ENCODE measurements at regions not wholly inside any gene's neighbourhood (a gene's known extent, or its start where the extent isn't known, plus 50 kb on each side); places are given as distances from the start of the nearest gene placed in this dataset.
A peak's percentile ranks its signal among the peaks of the same experiment; 100 is the strongest.

DNA sequence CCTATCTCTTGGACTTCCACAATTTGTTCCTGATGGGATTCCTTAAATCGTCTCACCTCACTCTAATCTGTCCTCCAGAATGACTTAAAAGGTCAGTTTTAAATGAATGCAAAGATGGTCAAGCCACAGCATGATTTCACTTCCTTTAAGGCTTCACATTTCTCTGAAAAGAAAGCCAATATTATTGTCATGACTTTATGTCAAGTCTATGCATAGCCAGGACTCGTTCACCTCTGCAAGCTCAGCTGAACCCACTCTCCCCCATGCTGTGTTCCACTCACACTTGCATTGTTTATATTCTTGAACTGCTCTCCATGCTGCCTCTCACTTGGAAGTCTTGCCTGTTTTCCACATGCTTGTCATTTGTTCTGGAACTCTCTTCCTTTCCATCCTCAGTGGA is 298.4 kb upstream of the MMADHC start:
- H3K36me3 Mint-ChIP-seq = no peaks in the 10 kb centered on the region
- no peaks in the 10 kb centered on the region for H3K4me1 Mint-ChIP-seq
- peaks cover 1 to 17% (median 5%) of the 10 kb centered on the region in 7 donors for H3K9me3 Mint-ChIP-seq
- H3K4me3 Mint-ChIP-seq = no peak overlapping the region
- H3K27me3 Mint-ChIP-seq = no peaks in the 10 kb centered on the region
- DNase-seq (no peak), ATAC-seq (ENCODE audit: low read depth in 2 of 2) (no peak)
- H3K27ac Mint-ChIP-seq = no peak overlapping the region

DNA sequence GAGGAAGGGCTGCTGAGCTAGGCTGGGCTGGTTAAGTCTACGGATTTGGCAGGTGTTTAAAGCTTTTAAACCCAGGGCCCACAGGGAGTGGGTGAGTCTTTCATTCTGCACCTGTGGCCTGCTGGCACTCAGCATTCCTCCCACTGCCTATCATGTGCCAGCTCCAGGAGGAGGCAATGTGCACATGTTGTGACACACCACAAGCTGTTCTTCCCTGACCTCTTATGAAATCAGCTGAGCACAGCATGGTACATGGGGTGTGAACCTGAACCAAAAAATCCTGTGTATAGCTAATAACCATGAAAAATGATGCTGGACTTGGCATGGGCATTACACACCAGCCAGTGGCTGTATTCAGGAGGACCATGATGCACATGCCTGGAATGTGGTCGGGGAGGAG is 297.9 kb upstream of the MMADHC start:
- H3K36me3 Mint-ChIP-seq = no peaks in the 10 kb centered on the region
- no peak for DNase-seq
- H3K4me1 Mint-ChIP-seq = no peaks in the 10 kb centered on the region
- no peaks in the 10 kb centered on the region for H3K27me3 Mint-ChIP-seq
- no peak for ATAC-seq (ENCODE audit: low read depth in 2 of 2)
- peak overlapping the region in 1 of 8 donors; percentile 48 for H3K4me3 Mint-ChIP-seq
- no peak overlapping the region for H3K27ac Mint-ChIP-seq
- H3K9me3 Mint-ChIP-seq = peaks cover 3 to 17% (median 5%) of the 10 kb centered on the region in 7 donors

DNA sequence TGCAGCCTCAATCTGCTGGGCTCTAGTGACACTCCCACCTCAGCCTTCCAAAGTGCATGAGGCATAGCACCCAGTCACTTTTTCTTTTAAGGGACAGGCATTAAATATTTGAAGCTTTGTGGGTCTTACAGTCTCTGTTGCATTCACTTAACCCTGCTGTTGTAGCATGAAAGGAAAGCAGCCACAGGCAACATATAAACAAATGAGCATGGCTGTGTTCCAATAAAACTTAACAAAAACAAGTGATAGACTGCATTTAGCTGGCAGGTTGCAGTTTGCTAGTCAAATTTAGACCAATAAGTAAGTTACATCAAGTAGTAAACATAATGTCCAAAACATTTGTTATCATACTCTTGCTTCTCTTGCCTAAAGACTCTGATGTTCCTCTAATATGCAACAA is 297.3 kb upstream of the MMADHC start:
- DNase-seq = no peak
- Mint-ChIP-seq H3K4me1 (no peaks in the 10 kb centered on the region), H3K9me3 (peaks cover 3 to 14% (median 5%) of the 10 kb centered on the region in 7 donors), H3K36me3 (no peaks in the 10 kb centered on the region), H3K27ac (no peak overlapping the region), H3K4me3 (no peak overlapping the region), H3K27me3 (no peaks in the 10 kb centered on the region)
- no peak for ATAC-seq (ENCODE audit: low read depth in 2 of 2)

DNA sequence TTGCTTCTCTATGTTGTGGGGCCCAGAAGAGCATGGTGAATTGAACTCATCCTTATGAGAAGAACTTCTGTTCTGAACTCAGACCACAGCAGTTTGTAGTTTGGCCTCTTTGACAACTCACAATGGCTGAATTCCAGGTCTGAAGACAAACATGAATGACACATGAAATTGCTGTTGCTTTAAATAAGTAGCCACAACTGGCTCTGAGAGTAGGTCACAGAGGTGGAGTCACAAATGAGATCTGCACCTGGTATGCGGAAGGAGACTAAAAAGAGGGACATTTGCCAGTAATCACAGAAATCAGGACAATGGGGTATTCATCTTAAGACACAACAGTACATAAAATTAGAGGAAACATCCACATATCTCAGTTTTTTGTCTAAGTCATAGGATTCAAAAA is 290.3 kb upstream of the MMADHC start:
- Mint-ChIP-seq H3K36me3 (no peaks in the 10 kb centered on the region), H3K9me3 (peaks cover 2 to 24% (median 4%) of the 10 kb centered on the region in 7 donors), H3K4me1 (no peaks in the 10 kb centered on the region), H3K27ac (no peak overlapping the region), H3K4me3 (no peak overlapping the region), H3K27me3 (no peaks in the 10 kb centered on the region)
- DNase-seq (no peak), ATAC-seq (ENCODE audit: low read depth in 2 of 2) (no peak)

DNA sequence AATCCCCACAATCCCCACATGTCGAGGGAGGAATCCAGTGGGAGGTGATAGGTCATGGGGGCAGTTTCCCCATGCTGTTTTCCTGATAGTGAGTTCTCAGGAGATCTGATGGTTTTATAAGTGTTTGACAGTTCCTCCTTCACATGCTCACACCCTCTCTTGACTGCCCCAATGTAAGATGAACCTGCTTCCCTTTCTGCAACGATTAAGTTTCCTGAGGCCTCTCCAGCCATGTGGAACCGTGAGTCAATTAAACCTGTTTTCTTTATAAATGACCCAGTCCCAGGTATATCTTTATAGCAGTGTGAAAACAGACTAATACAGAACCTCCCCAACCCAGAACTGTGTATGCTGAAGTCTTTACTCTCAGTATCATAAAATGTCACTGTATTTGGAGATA is 289.5 kb upstream of the MMADHC start:
- Mint-ChIP-seq H3K4me3 (no peak overlapping the region), H3K4me1 (no peaks in the 10 kb centered on the region), H3K27ac (no peak overlapping the region), H3K27me3 (no peaks in the 10 kb centered on the region), H3K9me3 (peaks cover 2 to 24% (median 4%) of the 10 kb centered on the region in 7 donors), H3K36me3 (no peaks in the 10 kb centered on the region)
- DNase-seq = no peak
- no peak for ATAC-seq (ENCODE audit: low read depth in 2 of 2)

DNA sequence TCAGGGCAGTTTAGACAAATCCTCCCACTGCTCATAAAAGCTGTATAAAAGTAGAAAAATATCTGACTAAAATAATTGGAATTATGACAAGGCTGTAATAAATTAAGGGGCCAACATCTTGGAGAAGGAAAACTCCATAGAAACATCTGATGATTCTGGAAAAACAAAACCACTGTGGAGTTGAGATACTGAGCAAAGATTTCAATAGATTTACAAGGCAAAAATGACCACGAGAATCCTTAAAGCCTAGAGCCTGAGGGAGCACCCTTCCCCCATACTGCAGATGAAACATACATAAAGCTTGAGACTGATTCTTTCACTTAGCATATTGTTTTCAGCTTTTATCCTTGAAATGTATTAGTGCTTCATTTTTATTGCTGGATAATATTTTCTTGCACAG is 286.4 kb upstream of the MMADHC start:
- H3K4me3 Mint-ChIP-seq = no peak overlapping the region
- no peaks in the 10 kb centered on the region for H3K36me3 Mint-ChIP-seq
- no peaks in the 10 kb centered on the region for H3K27me3 Mint-ChIP-seq
- H3K27ac Mint-ChIP-seq = no peak overlapping the region
- no peaks in the 10 kb centered on the region for H3K4me1 Mint-ChIP-seq
- no peak for ATAC-seq (ENCODE audit: low read depth in 2 of 2)
- H3K9me3 Mint-ChIP-seq = peaks cover 0 to 16% (median 5%) of the 10 kb centered on the region in 7 donors
- DNase-seq = no peak

DNA sequence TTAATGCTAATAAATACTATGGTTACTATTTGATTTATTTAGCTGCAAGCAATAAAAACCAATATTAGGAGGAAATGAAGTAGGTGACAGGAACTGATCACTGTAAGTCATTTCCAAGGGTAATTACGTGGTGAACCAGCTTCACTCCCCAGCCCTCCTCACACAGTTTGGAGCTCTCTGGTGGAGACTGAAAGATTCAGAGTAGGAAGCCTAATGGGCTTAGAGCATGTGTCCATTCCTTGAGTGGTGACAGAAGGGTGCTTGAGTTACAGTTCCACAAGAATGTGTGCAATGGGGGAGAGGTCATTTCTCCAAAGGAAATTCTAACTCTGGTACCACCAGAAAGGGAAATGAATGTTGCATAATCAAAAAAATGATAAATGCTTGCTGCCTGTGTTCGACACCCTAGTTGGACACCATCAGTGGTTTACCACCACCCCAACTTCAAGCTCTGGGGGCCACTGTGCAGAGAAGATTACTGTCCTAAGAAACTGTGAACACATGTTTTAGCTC is 285.1 kb upstream of the MMADHC start:
- DNase-seq (no peak), ATAC-seq (ENCODE audit: low read depth in 2 of 2) (no peak)
- no peak overlapping the region for H3K4me3 Mint-ChIP-seq
- no peak overlapping the region for H3K27ac Mint-ChIP-seq
- peaks cover 0 to 8% (median 5%) of the 10 kb centered on the region in 7 donors for H3K9me3 Mint-ChIP-seq
- H3K27me3 Mint-ChIP-seq = no peaks in the 10 kb centered on the region
- H3K36me3 Mint-ChIP-seq = no peaks in the 10 kb centered on the region
- H3K4me1 Mint-ChIP-seq = no peaks in the 10 kb centered on the region

DNA sequence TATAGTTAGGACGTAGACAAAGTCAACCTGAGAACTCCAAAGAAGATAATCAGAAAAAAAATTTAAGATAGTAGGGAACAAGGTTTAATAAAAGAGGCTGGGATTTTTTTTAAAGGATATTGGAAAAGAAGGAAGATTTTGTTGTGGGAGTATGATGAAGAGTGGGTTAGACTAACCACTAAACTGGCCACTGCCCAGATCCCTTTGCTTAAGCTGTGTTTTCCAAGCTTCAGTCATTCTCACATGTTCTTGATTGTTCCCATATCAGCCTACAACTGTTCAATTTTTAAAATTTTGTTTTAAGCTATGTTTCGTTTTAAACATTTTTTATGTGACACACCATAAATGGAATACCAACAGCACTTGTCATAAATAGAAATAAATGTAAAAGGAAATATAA is 284.5 kb upstream of the MMADHC start:
- Mint-ChIP-seq H3K9me3 (peaks cover 0 to 11% (median 4%) of the 10 kb centered on the region in 7 donors), H3K36me3 (no peaks in the 10 kb centered on the region), H3K27me3 (no peaks in the 10 kb centered on the region), H3K4me3 (no peak overlapping the region), H3K4me1 (no peaks in the 10 kb centered on the region), H3K27ac (no peak overlapping the region)
- ATAC-seq (ENCODE audit: low read depth in 2 of 2) (no peak), DNase-seq (no peak)

DNA sequence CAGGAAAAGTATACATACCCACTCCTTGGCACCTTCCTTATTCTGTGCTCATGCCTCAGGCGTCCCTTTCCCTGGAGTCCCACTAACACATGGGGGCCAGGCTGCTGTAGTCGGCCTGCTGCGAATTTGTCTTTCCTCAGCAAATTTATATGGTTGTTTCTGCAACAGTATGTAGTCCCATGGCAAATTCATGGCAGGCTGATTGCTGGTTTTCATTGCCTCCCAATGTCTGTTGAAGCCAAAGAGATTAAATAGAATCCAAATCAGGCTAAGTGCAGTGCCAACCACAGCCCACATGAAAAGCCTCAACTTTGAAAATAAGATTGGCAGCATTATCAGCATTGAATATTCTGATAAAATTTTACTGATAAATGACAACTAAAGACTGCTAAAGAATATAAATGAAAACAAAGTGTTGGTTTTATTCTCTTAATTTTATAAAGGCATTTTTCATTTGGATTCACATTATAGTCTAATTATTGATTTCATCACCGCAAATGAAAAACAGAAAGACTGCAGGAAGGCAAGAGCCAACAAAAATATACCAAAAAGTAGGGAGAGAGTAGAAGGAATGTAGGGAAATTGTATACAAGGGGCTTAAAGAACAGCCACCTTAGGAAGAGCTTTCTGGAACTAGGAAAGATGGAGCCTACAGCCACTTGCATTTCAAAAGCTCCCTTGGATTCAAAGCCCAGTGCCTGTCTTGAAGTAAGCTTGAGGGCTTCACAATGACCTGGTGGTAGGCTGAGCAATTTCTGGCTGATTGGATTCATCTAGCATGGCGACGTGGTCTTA is 283.7 kb upstream of the MMADHC start:
- H3K27me3 Mint-ChIP-seq = no peaks in the 10 kb centered on the region
- ATAC-seq (ENCODE audit: low read depth in 2 of 2) = no peak
- H3K4me3 Mint-ChIP-seq = no peak overlapping the region
- H3K4me1 Mint-ChIP-seq = no peaks in the 10 kb centered on the region
- no peaks in the 10 kb centered on the region for H3K36me3 Mint-ChIP-seq
- DNase-seq = no peak
- peaks cover 2 to 15% (median 5%) of the 10 kb centered on the region in 7 donors for H3K9me3 Mint-ChIP-seq
- H3K27ac Mint-ChIP-seq = no peak overlapping the region

DNA sequence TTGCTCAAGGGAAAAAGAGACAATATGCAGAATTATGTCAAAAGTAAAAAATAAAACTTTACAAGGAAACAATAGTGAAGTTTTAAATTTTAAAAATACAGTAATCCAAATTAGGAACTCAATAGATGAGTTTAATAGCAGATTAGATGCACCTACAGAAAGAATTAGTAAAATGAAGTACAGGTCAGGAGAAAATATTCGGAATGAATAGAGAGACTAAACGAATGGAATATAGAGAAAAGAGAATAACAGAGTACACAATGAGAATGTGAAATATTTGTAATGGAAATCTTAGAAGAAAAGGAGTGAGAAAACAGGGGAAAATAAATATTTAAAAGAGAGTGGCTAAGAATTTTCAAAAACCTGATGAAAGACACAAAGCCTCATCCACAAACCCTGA is 275.7 kb upstream of the MMADHC start:
- no peak for DNase-seq
- Mint-ChIP-seq H3K4me1 (no peaks in the 10 kb centered on the region), H3K9me3 (peaks cover 4 to 27% (median 9%) of the 10 kb centered on the region in 7 donors), H3K4me3 (no peak overlapping the region), H3K27me3 (no peaks in the 10 kb centered on the region), H3K36me3 (no peaks in the 10 kb centered on the region), H3K27ac (no peak overlapping the region)
- ATAC-seq (ENCODE audit: low read depth in 2 of 2) = no peak

DNA sequence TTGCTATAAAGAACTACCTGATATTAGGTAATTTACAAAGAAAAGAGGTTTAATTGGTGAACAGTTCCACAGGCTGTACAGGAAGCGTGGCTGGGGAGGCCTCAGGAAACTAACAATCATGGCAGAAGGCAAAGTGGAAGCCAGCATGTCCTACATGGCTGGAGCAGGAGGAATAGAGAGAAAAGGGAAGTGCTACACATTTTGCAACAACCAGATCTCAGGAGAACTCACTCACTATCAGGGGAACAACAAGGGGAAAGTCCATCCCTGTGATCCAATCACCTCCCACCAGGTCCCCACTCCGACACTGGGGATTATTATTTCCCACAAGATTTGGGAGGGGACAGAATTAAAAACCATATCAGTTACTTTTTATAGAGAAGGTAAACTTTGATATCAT is 273.5 kb upstream of the MMADHC start:
- no peak for ATAC-seq (ENCODE audit: low read depth in 2 of 2)
- no peak for DNase-seq
- Mint-ChIP-seq H3K27me3 (no peaks in the 10 kb centered on the region), H3K36me3 (no peaks in the 10 kb centered on the region), H3K4me3 (no peak overlapping the region), H3K9me3 (peaks cover 4 to 27% (median 9%) of the 10 kb centered on the region in 7 donors), H3K4me1 (no peaks in the 10 kb centered on the region), H3K27ac (no peak overlapping the region)

DNA sequence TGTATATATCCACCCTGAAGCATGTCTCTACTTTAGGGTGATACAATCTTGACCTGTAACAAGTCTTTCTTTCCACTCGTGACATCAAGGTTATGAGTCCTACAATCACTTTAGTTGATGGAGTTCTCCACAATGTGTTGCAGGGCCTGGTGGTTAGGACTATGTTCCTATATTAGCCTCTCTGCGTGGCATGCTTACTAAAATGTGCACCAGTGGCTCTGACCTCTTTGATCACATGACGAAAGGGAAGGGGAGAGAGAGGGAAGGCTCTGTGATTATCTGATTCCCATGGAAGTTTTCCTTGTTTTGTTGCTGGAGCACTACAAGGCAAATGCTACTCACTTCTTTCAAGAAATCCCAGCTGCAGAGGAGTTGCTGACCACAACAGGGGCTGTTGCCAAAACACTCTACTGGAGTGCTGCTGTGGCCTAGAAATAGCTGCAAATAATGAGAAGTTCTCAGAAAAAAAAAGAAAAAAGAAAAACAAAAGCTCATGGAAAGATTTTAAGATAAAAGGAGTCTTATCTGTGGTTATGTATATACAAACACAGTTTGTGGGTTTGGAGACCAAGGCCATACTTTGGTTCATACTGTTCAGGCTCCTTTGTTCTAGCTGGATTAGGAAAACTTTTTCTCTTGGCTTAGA is 272.8 kb upstream of the MMADHC start:
- Mint-ChIP-seq H3K4me1 (no peaks in the 10 kb centered on the region), H3K27me3 (no peaks in the 10 kb centered on the region), H3K36me3 (no peaks in the 10 kb centered on the region), H3K4me3 (no peak overlapping the region), H3K27ac (no peak overlapping the region), H3K9me3 (peaks cover 3 to 27% (median 9%) of the 10 kb centered on the region in 7 donors)
- no peak for DNase-seq
- ATAC-seq (ENCODE audit: low read depth in 2 of 2) = no peak

DNA sequence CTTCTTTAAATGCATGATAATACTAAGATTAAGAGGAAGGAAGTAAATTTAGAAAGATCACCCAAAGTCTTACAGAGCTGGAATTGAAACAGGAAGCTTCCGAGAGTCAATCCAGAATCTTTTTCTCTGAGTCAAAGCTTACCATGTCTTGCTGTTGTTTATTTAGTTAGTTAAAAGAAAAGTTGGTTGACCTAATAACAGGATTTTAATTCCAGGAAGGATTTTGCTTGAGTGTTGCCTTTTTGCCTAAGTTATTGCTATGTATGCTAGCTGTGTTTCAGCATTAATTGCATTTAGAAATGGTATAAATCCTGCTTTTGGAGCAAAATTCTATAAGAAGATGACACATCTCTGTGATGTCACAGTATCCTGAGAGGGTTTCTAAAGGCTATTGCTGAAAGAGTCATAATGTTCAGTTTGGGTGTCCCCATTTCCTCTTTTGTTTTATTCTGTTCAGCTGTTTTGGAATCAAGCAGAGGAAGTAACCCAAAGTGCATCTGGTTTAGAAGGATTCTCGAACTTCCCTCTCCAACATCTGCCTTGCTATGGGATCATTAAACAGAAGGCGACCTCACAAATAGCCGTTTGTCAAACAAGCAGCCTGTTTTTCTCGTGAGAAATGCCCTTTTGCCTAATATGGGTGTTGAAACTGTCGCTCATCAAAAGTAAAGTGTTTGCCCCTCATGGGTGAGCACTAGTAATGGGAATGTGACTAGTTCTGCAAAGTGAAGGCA is 271.5 kb upstream of the MMADHC start:
- Mint-ChIP-seq H3K27ac (no peak overlapping the region), H3K27me3 (no peaks in the 10 kb centered on the region), H3K9me3 (peaks cover 0 to 23% (median 9%) of the 10 kb centered on the region in 7 donors), H3K4me3 (no peak overlapping the region), H3K36me3 (no peaks in the 10 kb centered on the region), H3K4me1 (no peaks in the 10 kb centered on the region)
- no peak for DNase-seq
- no peak for ATAC-seq (ENCODE audit: low read depth in 2 of 2)

DNA sequence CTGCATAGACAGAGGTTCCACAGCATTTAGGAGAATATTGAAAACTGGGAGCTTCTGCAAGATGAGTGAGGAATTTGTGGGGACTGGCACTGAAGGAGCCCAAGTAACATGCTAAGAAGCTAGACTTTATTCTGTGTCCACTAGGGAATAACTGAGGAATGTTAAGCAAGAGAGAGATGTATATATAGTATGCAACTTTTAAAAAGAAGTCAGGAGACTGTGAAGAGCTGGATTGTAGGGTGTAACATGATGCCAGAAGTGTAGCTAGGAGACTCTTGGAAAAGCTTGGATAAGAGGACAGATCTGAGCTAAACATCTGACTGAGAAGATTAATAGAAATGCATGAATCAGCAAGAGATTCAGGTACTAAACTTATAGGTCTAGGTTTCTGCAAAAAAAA is 270.6 kb upstream of the MMADHC start:
- no peak overlapping the region for H3K4me3 Mint-ChIP-seq
- ATAC-seq (ENCODE audit: low read depth in 2 of 2) (no peak), DNase-seq (no peak)
- peaks cover 0 to 19% (median 8%) of the 10 kb centered on the region in 7 donors for H3K9me3 Mint-ChIP-seq
- no peak overlapping the region for H3K27ac Mint-ChIP-seq
- no peaks in the 10 kb centered on the region for H3K36me3 Mint-ChIP-seq
- H3K27me3 Mint-ChIP-seq = no peaks in the 10 kb centered on the region
- H3K4me1 Mint-ChIP-seq = no peaks in the 10 kb centered on the region
